ENCODE measurements at regions not wholly inside any gene's neighbourhood (a gene's known extent, or its start where the extent isn't known, plus 50 kb on each side); places are given as distances from the start of the nearest gene placed in this dataset.

DNA sequence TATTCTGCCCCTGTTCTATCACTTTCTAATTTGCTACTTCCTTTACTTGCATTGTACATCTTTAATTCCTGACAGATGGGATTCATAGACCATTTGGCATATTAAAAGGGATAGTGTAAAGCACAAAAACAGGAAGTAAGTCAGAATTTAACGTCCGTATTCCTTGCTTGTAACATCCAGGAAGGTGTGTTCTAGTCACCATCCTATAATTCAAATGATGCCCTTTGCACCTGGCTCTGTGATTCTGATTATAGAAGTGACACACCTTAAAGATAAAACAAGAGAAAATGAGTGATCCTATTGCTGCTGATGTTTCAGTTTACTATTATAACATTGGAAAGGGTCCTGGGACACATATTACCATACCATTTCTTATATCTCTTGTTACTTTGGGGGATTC lies 238.7 kb upstream of the NR3C2 start:
- FAIRE-seq = no peak
- Histone ChIP-seq H3K4me3 (no peak overlapping the region), H3K9me3 (no peaks in the 10 kb centered on the region), H3K27ac (no peak overlapping the region), H3K4me2 (no peak overlapping the region), H3K4me1 (no peaks in the 10 kb centered on the region)
- TF ChIP-seq E2F6 (IDR thresholded peaks at IDR 0.05; ENCODE audit: borderline replicate concordance, low read depth) (no peak), EHF (CRISPR knock-in tag; IDR thresholded peaks at IDR 0.05) (no peak), HDAC2 (IDR thresholded peaks at IDR 0.05) (no peak), SMC3 (IDR thresholded peaks at IDR 0.05) (no peak), NFE2L2 (conservative IDR thresholded peaks at IDR 0.05; ENCODE audit: low read length) (no peak), ZNF302 (CRISPR knock-in tag; IDR thresholded peaks at IDR 0.05) (no peak), HEYL (CRISPR knock-in tag; IDR thresholded peaks at IDR 0.05) (no peak), CHD2 (IDR thresholded peaks at IDR 0.05; ENCODE audit: low read length, partially characterized antibody) (no peak), KDM5A (IDR thresholded peaks at IDR 0.05) (no peak), CBX2 (IDR thresholded peaks at IDR 0.05; ENCODE audit: borderline replicate concordance, low read depth) (no peak), CHD4 (IDR thresholded peaks at IDR 0.05; ENCODE audit: borderline replicate concordance) (no peak), RCOR1 (IDR thresholded peaks at IDR 0.05; ENCODE audit: low read depth, low read length) (no peak), NPAS2 (CRISPR knock-in tag; IDR thresholded peaks at IDR 0.05; ENCODE audit: borderline replicate concordance) (no peak)
- ATAC-seq = no peak
- POLR2A ChIA-PET = no interaction called here
- WGBS (ENCODE audit: missing lambda C conversion rate) = 2% methylated on average over 2 of the region's 2 CpGs
- CTCF ChIA-PET = no interaction called here
- DNase-seq (ENCODE audit: low read depth in 1 of 2, low spot score in 1 of 2) = no peak

- ChIA-PET CTCF (no interaction called here), POLR2A (no interaction called here)
- no peak for TF ChIP-seq RARB (CRISPR knock-in tag; IDR thresholded peaks at IDR 0.05)
- TF ChIP-seq ZNF302 (CRISPR knock-in tag; IDR thresholded peaks at IDR 0.05) = no peak
- TF ChIP-seq REST (IDR thresholded peaks at IDR 0.05) = no peak
- TF ChIP-seq CEBPB (IDR thresholded peaks at IDR 0.05) = no peak
- TF ChIP-seq POLR2AphosphoS2 (conservative IDR thresholded peaks at IDR 0.05; ENCODE audit: low read length) = no peak
- TF ChIP-seq EHMT2 (IDR thresholded peaks at IDR 0.05; ENCODE audit: low read depth) = no peak
- FAIRE-seq (no peak), DNase-seq (ENCODE audit: low read depth in 1 of 2, low spot score in 1 of 2) (no peak), ATAC-seq (no peak)
- no peak overlapping the region for H3K27ac ChIP-seq
- no peaks in the 10 kb centered on the region for H3K4me1 ChIP-seq
- H3K4me3 ChIP-seq = no peak overlapping the region
- H3K4me2 ChIP-seq = no peak overlapping the region
- H3K9me3 ChIP-seq = no peaks in the 10 kb centered on the region
Observed at GRCh38 chr4:148676344-148676743, 234.1 kb upstream of the NR3C2 start.

- TF ChIP-seq CEBPB (IDR thresholded peaks at IDR 0.05) (no peak), BCL3 (IDR thresholded peaks at IDR 0.05) (no peak), HOXB5 (CRISPR knock-in tag; IDR thresholded peaks at IDR 0.05) (no peak), MAZ (IDR thresholded peaks at IDR 0.05; ENCODE audit: borderline replicate concordance, low read depth, low read length) (no peak), EHF (CRISPR knock-in tag; IDR thresholded peaks at IDR 0.05) (no peak), HES2 (IDR thresholded peaks at IDR 0.05) (no peak), RCOR1 (IDR thresholded peaks at IDR 0.05; ENCODE audit: low read depth, low read length) (no peak), CBX2 (IDR thresholded peaks at IDR 0.05; ENCODE audit: borderline replicate concordance, low read depth) (no peak), RNF2 (IDR thresholded peaks at IDR 0.05; ENCODE audit: borderline replicate concordance, low read depth) (no peak)
- FAIRE-seq (no peak), DNase-seq (ENCODE audit: low read depth in 1 of 2, low spot score in 1 of 2) (no peak), ATAC-seq (no peak)
- Histone ChIP-seq H3K9me3 (no peaks in the 10 kb centered on the region), H3K27ac (no peak overlapping the region), H3K4me1 (no peaks in the 10 kb centered on the region), H3K4me2 (no peak overlapping the region), H3K4me3 (no peak overlapping the region)
- POLR2A ChIA-PET = no interaction called here
- WGBS (ENCODE audit: missing lambda C conversion rate) = 6% methylated on average over 3 of the region's 3 CpGs
- CTCF ChIA-PET = no interaction called here
Observed at GRCh38 chr4:148674876-148675275, 232.7 kb upstream of the NR3C2 start.
